WTC11 (cell line): ENCODE measurements at regions not wholly inside any gene's neighbourhood (a gene's known extent, or its start where the extent isn't known, plus 50 kb on each side); places are given as distances from the start of the nearest gene placed in this dataset.

Experiments used
- ATAC-seq: fragments of 200-7000 bp; cut with Tn5 transposase; 2 replicates; pipeline ENCODE4 v1.10.0; 2021; ENCODE audit warnings: mild to moderate bottlenecking, moderate library complexity
- CTCF ChIA-PET: fragments of 300-600 bp; sonication (Branson Sonifier 250); formaldehyde crosslinking; loops from one replicate; lab custom pipeline; 2021; ENCODE audit warnings: antibody characterized with exemption; lab: Charles Lee
- POLR2A ChIA-PET: fragments of 350-600 bp; sonication (Branson Sonifier 250); formaldehyde crosslinking; loops from one replicate; lab custom pipeline; 2021; ENCODE audit warnings: antibody characterized with exemption; lab: Charles Lee
- DNase-seq: peaks from one replicate; pipeline ENCODE4 v3.0.0; 2021; ENCODE audit warnings: low spot score
- H3K27ac Mint-ChIP-seq: 2 replicates; pipeline ENCODE4 v1.8.0; 2021; ENCODE audit warnings: mixed read lengths
- H3K27me3 Mint-ChIP-seq: 2 replicates; pipeline ENCODE4 v1.8.0; 2021; ENCODE audit warnings: low read depth, mild to moderate bottlenecking, moderate library complexity, mixed read lengths
- H3K36me3 Mint-ChIP-seq: 2 replicates; pipeline ENCODE4 v1.8.0; 2021; ENCODE audit warnings: mixed read lengths
- H3K4me1 Mint-ChIP-seq: 2 replicates; pipeline ENCODE4 v1.8.0; 2022; ENCODE audit warnings: mixed read lengths
- H3K4me3 Mint-ChIP-seq: 2 replicates; pipeline ENCODE4 v1.8.0; 2021; ENCODE audit warnings: mild to moderate bottlenecking, moderate library complexity, mixed read lengths
- H3K9me3 Mint-ChIP-seq: 2 replicates; pipeline ENCODE4 v1.8.0; 2021; ENCODE audit warnings: mixed read lengths
- ELF4 ChIP-seq: sonication (generic); formaldehyde crosslinking; IDR thresholded peaks from 2 replicates; pipeline ENCODE4 v1.8.1; 2022; ENCODE audit warnings: low read depth, mild to moderate bottlenecking, moderate library complexity, missing genetic modification reagents
- FOXK1 ChIP-seq: sonication (generic); formaldehyde crosslinking; IDR thresholded peaks from 2 replicates; pipeline ENCODE4 v1.8.0; 2022; ENCODE audit warnings: mild to moderate bottlenecking, moderate library complexity, missing genetic modification reagents
- GABPB1 ChIP-seq: sonication (generic); formaldehyde crosslinking; IDR thresholded peaks from 2 replicates; pipeline ENCODE4 v1.8.1; 2023; ENCODE audit warnings: mild to moderate bottlenecking, missing genetic modification reagents
- HMGA2 ChIP-seq: fragments of 250-450 bp; sonication (Bioruptor Pico); IDR thresholded peaks from 2 replicates; pipeline ENCODE4 v1.4.0; 2021; ENCODE audit warnings: mild to moderate bottlenecking, moderate library complexity
- IRF1 ChIP-seq: sonication (generic); formaldehyde crosslinking; IDR thresholded peaks from 2 replicates; pipeline ENCODE4 v1.8.0; 2023; ENCODE audit warnings: missing genetic modification reagents
- IRF2 ChIP-seq: sonication (generic); formaldehyde crosslinking; IDR thresholded peaks from 2 replicates; pipeline ENCODE4 v1.8.0; 2022; ENCODE audit warnings: low read depth, missing genetic modification reagents, borderline replicate concordance
- JUN ChIP-seq: sonication (generic); formaldehyde crosslinking; IDR thresholded peaks from 2 replicates; pipeline ENCODE4 v1.8.0; 2023; ENCODE audit warnings: mild to moderate bottlenecking, missing genetic modification reagents
- MAX ChIP-seq: sonication (generic); formaldehyde crosslinking; IDR thresholded peaks from 2 replicates; pipeline ENCODE4 v1.8.0; 2022; ENCODE audit warnings: mild to moderate bottlenecking, missing genetic modification reagents
- SP1 ChIP-seq: sonication (generic); formaldehyde crosslinking; conservative IDR thresholded peaks from 2 replicates; pipeline ENCODE4 v1.8.1; 2022; ENCODE audit warnings: missing genetic modification reagents
- ZNF138 ChIP-seq: sonication (generic); formaldehyde crosslinking; conservative IDR thresholded peaks from 2 replicates; pipeline ENCODE4 v1.8.1; 2022; ENCODE audit warnings: mild to moderate bottlenecking, moderate library complexity, missing genetic modification reagents
- ZNF263 ChIP-seq: sonication (generic); formaldehyde crosslinking; IDR thresholded peaks from 2 replicates; pipeline ENCODE4 v1.8.1; 2022; ENCODE audit warnings: low read depth, mild to moderate bottlenecking, moderate library complexity, missing genetic modification reagents
- ZNF317 ChIP-seq: sonication (generic); formaldehyde crosslinking; IDR thresholded peaks from 2 replicates; pipeline ENCODE4 v1.8.1; 2023; ENCODE audit warnings: low read depth, mild to moderate bottlenecking, moderate library complexity, missing genetic modification reagents, borderline replicate concordance
- ZNF425 ChIP-seq: fragments of 250-450 bp; sonication (Bioruptor Pico); conservative IDR thresholded peaks from 2 replicates; pipeline ENCODE4 v1.9.0; 2021; ENCODE audit warnings: mild to moderate bottlenecking
- TF ChIP-seq, protein P1 (sequence below): sonication (generic); formaldehyde crosslinking; IDR thresholded peaks from 2 replicates; pipeline ENCODE4 v1.8.1; 2023; ENCODE audit warnings: mild to moderate bottlenecking, missing genetic modification reagents
- TF ChIP-seq, protein P2 (sequence below): fragments of 200-600 bp; IDR thresholded peaks from 2 replicates; pipeline ENCODE4 v1.8.0; 2022; ENCODE audit warnings: antibody characterized with exemption
- TF ChIP-seq, protein P3 (sequence below): fragments of 250-450 bp; sonication (Bioruptor Pico); IDR thresholded peaks from 2 replicates; pipeline ENCODE4 v1.8.0; 2021; ENCODE audit warnings: mild to moderate bottlenecking
- TF ChIP-seq, protein P4 (sequence below): sonication (generic); formaldehyde crosslinking; IDR thresholded peaks from 2 replicates; pipeline ENCODE4 v1.8.0; 2023; ENCODE audit warnings: missing genetic modification reagents, mild to moderate bottlenecking, borderline replicate concordance

GRCh38 chr5:33275921-33276627 is 164.7 kb upstream of the TARS1 start:
- Mint-ChIP-seq H3K27ac (no peak overlapping the region), H3K27me3 (no peaks in the 10 kb centered on the region), H3K9me3 (no peaks in the 10 kb centered on the region), H3K36me3 (no peaks in the 10 kb centered on the region), H3K4me1 (no peaks in the 10 kb centered on the region), H3K4me3 (no peak overlapping the region)
- no peak for DNase-seq
- TF ChIP-seq, protein P1, sequence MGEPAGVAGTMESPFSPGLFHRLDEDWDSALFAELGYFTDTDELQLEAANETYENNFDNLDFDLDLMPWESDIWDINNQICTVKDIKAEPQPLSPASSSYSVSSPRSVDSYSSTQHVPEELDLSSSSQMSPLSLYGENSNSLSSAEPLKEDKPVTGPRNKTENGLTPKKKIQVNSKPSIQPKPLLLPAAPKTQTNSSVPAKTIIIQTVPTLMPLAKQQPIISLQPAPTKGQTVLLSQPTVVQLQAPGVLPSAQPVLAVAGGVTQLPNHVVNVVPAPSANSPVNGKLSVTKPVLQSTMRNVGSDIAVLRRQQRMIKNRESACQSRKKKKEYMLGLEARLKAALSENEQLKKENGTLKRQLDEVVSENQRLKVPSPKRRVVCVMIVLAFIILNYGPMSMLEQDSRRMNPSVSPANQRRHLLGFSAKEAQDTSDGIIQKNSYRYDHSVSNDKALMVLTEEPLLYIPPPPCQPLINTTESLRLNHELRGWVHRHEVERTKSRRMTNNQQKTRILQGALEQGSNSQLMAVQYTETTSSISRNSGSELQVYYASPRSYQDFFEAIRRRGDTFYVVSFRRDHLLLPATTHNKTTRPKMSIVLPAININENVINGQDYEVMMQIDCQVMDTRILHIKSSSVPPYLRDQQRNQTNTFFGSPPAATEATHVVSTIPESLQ (CRISPR knock-in tag) = no peak
- no peak for TF ChIP-seq JUN (CRISPR knock-in tag)
- no peak for TF ChIP-seq IRF1 (CRISPR knock-in tag)
- no peak for TF ChIP-seq ZNF138 (CRISPR knock-in tag)
- TF ChIP-seq, protein P2, sequence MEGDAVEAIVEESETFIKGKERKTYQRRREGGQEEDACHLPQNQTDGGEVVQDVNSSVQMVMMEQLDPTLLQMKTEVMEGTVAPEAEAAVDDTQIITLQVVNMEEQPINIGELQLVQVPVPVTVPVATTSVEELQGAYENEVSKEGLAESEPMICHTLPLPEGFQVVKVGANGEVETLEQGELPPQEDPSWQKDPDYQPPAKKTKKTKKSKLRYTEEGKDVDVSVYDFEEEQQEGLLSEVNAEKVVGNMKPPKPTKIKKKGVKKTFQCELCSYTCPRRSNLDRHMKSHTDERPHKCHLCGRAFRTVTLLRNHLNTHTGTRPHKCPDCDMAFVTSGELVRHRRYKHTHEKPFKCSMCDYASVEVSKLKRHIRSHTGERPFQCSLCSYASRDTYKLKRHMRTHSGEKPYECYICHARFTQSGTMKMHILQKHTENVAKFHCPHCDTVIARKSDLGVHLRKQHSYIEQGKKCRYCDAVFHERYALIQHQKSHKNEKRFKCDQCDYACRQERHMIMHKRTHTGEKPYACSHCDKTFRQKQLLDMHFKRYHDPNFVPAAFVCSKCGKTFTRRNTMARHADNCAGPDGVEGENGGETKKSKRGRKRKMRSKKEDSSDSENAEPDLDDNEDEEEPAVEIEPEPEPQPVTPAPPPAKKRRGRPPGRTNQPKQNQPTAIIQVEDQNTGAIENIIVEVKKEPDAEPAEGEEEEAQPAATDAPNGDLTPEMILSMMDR = no peak
- TF ChIP-seq ELF4 (CRISPR knock-in tag) = no peak
- TF ChIP-seq GABPB1 = no peak
- no peak for TF ChIP-seq IRF2 (CRISPR knock-in tag)
- TF ChIP-seq FOXK1 (CRISPR knock-in tag) = no peak
- TF ChIP-seq HMGA2 = no peak
- no peak for TF ChIP-seq ZNF263 (CRISPR knock-in tag)
- TF ChIP-seq ZNF317 = no peak
- TF ChIP-seq, protein P3, sequence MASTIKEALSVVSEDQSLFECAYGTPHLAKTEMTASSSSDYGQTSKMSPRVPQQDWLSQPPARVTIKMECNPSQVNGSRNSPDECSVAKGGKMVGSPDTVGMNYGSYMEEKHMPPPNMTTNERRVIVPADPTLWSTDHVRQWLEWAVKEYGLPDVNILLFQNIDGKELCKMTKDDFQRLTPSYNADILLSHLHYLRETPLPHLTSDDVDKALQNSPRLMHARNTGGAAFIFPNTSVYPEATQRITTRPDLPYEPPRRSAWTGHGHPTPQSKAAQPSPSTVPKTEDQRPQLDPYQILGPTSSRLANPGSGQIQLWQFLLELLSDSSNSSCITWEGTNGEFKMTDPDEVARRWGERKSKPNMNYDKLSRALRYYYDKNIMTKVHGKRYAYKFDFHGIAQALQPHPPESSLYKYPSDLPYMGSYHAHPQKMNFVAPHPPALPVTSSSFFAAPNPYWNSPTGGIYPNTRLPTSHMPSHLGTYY (CRISPR knock-in tag) = no peak
- TF ChIP-seq, protein P4, sequence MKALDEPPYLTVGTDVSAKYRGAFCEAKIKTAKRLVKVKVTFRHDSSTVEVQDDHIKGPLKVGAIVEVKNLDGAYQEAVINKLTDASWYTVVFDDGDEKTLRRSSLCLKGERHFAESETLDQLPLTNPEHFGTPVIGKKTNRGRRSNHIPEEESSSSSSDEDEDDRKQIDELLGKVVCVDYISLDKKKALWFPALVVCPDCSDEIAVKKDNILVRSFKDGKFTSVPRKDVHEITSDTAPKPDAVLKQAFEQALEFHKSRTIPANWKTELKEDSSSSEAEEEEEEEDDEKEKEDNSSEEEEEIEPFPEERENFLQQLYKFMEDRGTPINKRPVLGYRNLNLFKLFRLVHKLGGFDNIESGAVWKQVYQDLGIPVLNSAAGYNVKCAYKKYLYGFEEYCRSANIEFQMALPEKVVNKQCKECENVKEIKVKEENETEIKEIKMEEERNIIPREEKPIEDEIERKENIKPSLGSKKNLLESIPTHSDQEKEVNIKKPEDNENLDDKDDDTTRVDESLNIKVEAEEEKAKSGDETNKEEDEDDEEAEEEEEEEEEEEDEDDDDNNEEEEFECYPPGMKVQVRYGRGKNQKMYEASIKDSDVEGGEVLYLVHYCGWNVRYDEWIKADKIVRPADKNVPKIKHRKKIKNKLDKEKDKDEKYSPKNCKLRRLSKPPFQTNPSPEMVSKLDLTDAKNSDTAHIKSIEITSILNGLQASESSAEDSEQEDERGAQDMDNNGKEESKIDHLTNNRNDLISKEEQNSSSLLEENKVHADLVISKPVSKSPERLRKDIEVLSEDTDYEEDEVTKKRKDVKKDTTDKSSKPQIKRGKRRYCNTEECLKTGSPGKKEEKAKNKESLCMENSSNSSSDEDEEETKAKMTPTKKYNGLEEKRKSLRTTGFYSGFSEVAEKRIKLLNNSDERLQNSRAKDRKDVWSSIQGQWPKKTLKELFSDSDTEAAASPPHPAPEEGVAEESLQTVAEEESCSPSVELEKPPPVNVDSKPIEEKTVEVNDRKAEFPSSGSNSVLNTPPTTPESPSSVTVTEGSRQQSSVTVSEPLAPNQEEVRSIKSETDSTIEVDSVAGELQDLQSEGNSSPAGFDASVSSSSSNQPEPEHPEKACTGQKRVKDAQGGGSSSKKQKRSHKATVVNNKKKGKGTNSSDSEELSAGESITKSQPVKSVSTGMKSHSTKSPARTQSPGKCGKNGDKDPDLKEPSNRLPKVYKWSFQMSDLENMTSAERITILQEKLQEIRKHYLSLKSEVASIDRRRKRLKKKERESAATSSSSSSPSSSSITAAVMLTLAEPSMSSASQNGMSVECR (CRISPR knock-in tag) = no peak
- no peak for TF ChIP-seq ZNF425 (CRISPR knock-in tag)
- no peak for TF ChIP-seq SP1 (CRISPR knock-in tag)
- TF ChIP-seq MAX (CRISPR knock-in tag) = no peak
- no peak for ATAC-seq
- ChIA-PET POLR2A (no interaction called here), CTCF (no interaction called here)
